HG02981 (cell line): ENCODE measurements at regions not wholly inside any gene's neighbourhood (a gene's known extent, or its start where the extent isn't known, plus 50 kb on each side); places are given as distances from the start of the nearest gene placed in this dataset.

Experiments
- ATAC-seq: cut with Tn5 transposase; IDR thresholded peaks from one replicate; pipeline ENCODE4 v1.9.1; 2021; ENCODE audit warnings: mild to moderate bottlenecking, moderate library complexity; ENCODE audit not compliant: unreplicated experiment

- no peak for ATAC-seq
These were observed 81.3 kb upstream of the FSTL5 start for GRCh38 chr4:162245051-162245450.

- ATAC-seq, result no peak
These were observed 78.1 kb upstream of the FSTL5 start for GRCh38 chr4:162241857-162242256.

- ATAC-seq, result no peak
These were observed 76.4 kb upstream of the FSTL5 start for GRCh38 chr4:162239992-162240769.

- no peak for ATAC-seq
These were observed 73.9 kb upstream of the FSTL5 start for GRCh38 chr4:162237676-162238075.

- ATAC-seq, result no peak
These were observed 70.8 kb upstream of the FSTL5 start for GRCh38 chr4:162234595-162234994.

GRCh38 chr4:162232349-162232748 is 68.5 kb upstream of the FSTL5 start:
- no peak for ATAC-seq

GRCh38 chr4:162229670-162230069 is 65.9 kb upstream of the FSTL5 start:
- no peak for ATAC-seq

- no peak for ATAC-seq
These were observed 57.3 kb upstream of the FSTL5 start for GRCh38 chr4:162221148-162221547.
